HG03139 (cell line): ENCODE measurements at regions not wholly inside any gene's neighbourhood (a gene's known extent, or its start where the extent isn't known, plus 50 kb on each side); places are given as distances from the start of the nearest gene placed in this dataset.
"Not testable (repeated sequence)": the region's sequence is repeated elsewhere in the genome, so short reads cannot be mapped to it uniquely, and the experiment has no call there.

ENCODE experiments used
- ATAC-seq: cut with Tn5 transposase; IDR thresholded peaks from one replicate; pipeline ENCODE4 v1.9.1; 2021; ENCODE audit not compliant: unreplicated experiment

DNA sequence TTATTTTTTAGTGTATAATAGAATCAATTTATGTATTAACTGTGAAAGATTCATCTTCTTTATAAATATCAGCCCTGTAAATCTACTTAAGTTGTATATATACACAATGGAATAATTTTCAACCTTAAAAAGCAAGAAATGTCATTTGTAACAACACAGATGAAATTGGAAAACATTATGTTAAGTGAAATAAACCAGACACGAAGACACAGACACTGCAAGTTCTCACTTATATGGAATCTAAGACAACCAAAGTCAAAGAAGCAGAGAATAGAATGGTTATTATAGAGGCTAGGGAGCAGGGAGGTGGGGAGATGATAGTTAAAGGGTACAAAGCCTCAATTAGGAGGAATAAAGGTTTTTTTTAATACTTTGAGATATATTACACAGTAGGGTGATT lies 1404.4 kb downstream of the HACE1 start:
- ATAC-seq = no peak

- no peak for ATAC-seq
Observed at GRCh38 chr6:103409475-103409874, 1450.2 kb downstream of the HACE1 start.

DNA sequence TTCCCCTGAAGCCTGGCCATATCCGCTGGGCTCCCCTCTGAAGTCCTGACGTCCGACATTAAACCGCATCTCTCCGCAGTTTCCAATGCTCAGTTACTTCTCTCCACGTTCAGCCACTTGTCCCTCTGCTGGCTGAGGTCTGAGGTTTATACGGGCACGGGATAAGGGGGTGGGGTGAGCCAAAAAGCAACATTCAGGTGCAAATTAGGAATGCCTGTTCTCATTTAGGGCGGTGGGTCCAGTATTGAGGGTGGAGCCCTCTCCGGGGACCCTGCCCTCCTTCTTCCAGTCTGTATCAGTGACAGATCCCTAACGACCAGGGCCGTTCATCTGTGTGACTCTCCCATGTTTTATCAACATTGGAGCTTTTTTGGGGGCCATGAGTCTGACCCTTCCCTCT lies 1454.4 kb downstream of the HACE1 start:
- ATAC-seq = no peak

DNA sequence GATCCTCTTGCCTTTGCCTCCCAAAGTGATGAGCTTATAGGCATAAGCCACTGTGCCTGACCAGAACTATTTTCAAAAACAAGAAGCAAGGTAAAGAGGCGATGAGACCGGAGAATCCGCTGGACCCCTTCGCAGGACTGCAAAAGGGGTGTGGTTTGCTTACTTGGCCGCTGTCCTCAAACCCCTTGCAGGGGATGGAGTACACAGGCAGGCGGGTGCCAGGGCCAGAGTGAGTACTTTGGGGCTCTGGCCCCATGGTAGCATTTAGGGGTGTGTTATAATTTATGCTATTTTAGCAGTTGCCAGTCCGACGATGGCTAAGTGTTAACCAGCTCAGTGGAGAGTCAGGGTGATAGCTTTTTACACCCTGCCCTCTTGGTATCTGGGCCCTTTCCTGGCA lies 1454.9 kb downstream of the HACE1 start:
- no peak for ATAC-seq

GRCh38 chr6:103396768-103397167 lies 1463.0 kb downstream of the HACE1 start:
- ATAC-seq = no peak

DNA sequence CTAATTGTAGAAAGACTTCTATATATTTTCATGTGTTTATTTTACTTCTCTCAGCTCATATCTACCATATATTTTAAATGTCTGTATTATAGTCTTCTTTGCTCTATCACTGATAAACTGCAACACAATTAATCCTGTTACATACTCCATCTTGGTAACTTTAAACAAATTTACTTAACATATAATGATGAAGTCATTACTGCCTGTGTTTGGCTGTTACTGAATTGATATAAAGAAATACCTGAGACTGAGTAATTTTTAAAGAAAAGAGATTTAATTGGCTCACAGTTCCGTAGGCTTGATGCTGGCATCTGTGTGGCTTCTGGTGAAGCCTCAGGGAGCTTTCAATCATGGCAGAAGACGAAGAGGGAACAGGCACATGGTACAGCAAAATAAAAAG lies 1480.4 kb downstream of the HACE1 start:
- ATAC-seq = no peak

DNA sequence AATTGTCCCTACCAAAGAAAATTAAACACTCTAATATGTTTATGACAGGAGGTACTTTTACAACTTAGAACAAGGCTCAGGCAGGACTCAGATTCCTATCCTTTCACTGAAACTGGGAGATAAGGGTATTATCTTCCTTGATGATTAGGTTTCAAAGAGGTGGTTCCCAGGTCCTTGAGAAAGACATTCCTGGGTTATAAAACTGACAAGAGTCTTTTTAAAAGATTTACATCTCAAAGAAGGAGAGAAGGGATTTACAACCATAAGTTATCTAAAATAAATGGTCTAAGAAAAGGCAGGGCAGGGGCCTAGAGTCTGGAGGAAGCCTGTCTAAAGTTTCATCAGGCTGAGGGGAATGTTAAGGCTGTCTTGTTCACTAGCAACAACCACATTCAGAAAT lies 1492.5 kb downstream of the HACE1 start:
- no peak for ATAC-seq

DNA sequence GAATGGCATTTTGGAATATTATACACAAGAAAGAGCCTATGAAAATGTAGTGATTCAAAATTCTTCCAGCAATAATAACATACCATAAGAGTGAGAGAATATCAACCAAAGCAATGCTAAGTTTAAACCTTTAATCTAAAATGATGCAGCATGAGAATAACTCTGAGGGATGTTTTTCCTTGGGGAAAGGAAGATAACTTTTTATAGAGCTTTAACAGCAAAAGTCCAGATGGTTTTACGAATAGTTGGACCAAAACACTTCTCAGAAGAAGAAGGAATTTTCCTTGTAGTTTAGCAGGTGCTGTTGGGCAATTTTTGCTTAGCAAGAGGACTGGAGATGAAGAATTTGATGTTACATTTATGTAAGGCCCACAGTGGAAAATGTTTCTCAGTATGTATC lies 1503.2 kb downstream of the HACE1 start:
- ATAC-seq = no peak

DNA sequence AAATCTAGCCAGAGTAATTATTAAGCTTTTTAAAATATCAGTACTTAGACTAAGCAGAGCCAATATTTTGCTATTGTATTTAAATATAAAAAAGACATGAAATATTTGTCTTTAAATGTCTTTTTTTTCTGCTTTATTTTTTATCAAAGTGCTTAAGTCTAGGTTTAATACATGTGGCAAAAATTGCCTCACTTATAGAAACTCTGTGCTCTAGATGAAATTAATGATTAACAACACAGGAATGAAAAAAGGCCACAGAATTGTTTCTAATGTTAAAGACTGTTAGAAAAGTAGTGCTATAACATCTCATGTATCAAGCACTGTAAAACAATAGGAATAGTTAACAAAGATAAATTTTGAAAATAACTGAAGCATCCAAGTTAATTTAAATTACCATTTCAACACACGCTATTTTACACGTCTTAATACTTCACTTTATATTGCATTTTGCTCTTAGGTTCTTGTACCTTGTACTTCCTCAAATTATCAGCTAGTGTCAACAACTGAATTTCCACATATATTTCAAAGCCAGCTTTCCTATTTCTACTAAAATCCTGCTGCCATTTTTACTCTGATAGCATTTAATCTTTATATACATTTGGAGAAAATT lies 1515.1 kb downstream of the HACE1 start:
- no peak for ATAC-seq

DNA sequence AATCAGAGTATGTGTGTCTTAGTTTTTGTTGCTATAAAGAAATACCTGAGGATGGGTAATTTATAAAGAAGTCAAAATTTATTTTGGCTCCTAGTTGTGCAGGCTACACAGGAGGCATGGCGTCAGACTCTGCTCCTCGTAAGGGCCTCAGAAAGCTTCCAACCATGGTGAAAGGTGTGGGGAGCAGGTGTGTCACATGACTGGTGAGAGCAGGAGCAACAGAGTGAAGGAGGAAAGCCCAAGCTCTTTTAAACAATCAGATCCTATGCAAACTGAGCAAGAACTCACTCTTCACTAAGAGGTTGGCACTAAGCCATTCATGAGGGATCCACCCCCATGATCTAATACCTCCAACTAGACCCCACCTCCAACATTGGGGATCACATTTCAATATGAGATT lies 1524.3 kb downstream of the HACE1 start:
- no peak for ATAC-seq

GRCh38 chr6:103326760-103327757 lies 1532.7 kb downstream of the HACE1 start:
- no peak for ATAC-seq

DNA sequence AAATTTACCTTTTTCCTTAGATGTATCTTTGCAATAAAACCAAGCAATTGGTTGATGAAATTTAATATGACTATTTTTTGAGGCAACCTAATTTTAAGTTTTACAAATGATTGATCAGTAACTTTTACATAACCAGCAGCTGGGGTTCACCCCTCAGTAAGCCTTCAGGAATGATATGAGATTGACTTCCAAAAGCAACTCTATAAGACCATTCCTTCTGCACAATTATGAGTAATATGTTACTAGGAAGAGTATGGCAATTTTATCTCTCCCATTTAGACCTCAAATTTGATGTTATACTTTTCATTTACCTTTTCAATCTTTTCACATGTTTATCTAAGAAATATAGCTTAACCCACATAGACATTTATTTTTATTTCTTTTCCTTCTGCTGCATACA lies 1546.3 kb downstream of the HACE1 start:
- no peak for ATAC-seq

GRCh38 chr6:103294376-103294775 lies 1565.3 kb downstream of the HACE1 start:
- ATAC-seq = not testable (repeated sequence)

- no peak for ATAC-seq
Observed at GRCh38 chr6:103284835-103285234, 1574.9 kb downstream of the HACE1 start.

DNA sequence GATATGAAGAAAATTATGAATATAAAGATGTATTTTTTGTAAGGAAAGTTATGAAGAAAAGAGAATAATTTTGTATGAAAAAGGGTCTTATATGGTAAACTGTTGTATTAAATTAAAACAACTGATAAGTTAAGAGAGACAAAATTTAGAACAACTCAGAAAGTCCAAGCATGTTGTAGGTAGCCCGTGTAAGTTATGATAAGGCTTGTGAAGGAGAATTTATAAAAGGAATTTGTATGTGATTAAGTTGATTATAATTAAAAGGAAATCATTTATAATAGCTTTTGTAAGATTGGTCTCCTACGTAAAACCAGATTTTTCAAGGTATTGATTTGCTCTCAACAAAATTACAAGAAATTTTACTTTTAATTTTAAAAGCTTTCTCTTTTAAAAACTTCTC lies 1579.3 kb downstream of the HACE1 start:
- ATAC-seq = no peak

- ATAC-seq = no peak
Observed at GRCh38 chr6:103277936-103278335, 1581.8 kb downstream of the HACE1 start.

- no peak for ATAC-seq
Observed at GRCh38 chr6:103273048-103273447, 1586.7 kb downstream of the HACE1 start.

GRCh38 chr6:103269581-103269980 lies 1590.1 kb downstream of the HACE1 start:
- ATAC-seq = no peak

- ATAC-seq = no peak
Observed at GRCh38 chr6:103268335-103268734, 1591.4 kb downstream of the HACE1 start.

GRCh38 chr6:103264020-103264419 lies 1595.7 kb downstream of the HACE1 start:
- ATAC-seq = no peak

- no peak for ATAC-seq
Observed at GRCh38 chr6:103255132-103255531, 1604.6 kb downstream of the HACE1 start.

- no peak for ATAC-seq
Observed at GRCh38 chr6:103236923-103237322, 1622.8 kb downstream of the HACE1 start.
